ENCODE measurements at regions not wholly inside any gene's neighbourhood (a gene's known extent, or its start where the extent isn't known, plus 50 kb on each side); places are given as distances from the start of the nearest gene placed in this dataset.

DNA sequence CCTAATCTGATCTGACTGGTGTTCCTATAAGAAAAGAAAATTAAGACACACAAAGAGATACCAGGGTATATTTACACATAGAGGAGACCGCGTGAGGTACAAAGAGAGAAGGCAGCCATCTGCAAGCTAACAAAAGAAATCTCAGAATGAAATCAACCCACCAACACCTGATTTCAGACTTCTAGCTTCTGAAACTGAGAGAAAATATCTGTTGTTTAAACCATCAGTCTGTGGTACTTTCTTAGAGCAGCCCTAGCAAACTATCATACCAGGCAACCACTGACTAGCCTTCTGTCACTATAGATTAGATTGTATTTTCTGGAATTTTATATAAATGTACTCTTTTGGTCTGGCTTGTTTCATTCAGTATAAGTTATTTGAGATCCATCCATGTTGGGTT, 779.3 kb upstream of the ACO1 start:
- Histone ChIP-seq H3K4me2 (ENCODE audit: low read length) (no peak overlapping the region), H3K4me1 (ENCODE audit: control insufficient read depth in 1 of 2, insufficient read depth in 2 of 2, low read length in 2 of 2) (no peaks in the 10 kb centered on the region), H2AFZ (ENCODE audit: low read depth, low read length, poor library complexity, severe bottlenecking) (no peak overlapping the region), H3K27me3 (ENCODE audit: insufficient read depth, low read length) (no peaks in the 10 kb centered on the region), H3K79me2 (ENCODE audit: insufficient read depth, low read length) (no peaks in the 10 kb centered on the region), H3K9me3 (ENCODE audit: control insufficient read depth in 1 of 2, insufficient read depth in 1 of 2, low read depth in 1 of 2, low read length in 2 of 2) (no peaks in the 10 kb centered on the region), H4K20me1 (ENCODE audit: insufficient read depth) (no peaks in the 10 kb centered on the region), H3K27ac (ENCODE audit: low read depth, low read length) (no peak overlapping the region), H3K9ac (ENCODE audit: low read length) (no peak overlapping the region), H3K36me3 (ENCODE audit: control insufficient read depth in 1 of 2, insufficient read depth in 2 of 2, low read length in 2 of 2) (no peaks in the 10 kb centered on the region), H3K9me2 (ENCODE audit: insufficient read depth) (no peaks in the 10 kb centered on the region), H3K4me3 (replicated peaks in 1 of 2; ENCODE audit: low read depth in 1 of 2, low read length in 2 of 2) (no peak overlapping the region)
- ChIA-PET POLR2A (no interaction called here), CTCF (no interaction called here), RAD21 (ENCODE audit: low non-redundant PET in 1 of 2, low total read pairs in 2 of 2, uncharacterized antibody in 2 of 2, unreplicated experiment in 2 of 2) (no interaction called here)
- DNase-seq (ENCODE audit: low read depth, low spot score) (no peak), ATAC-seq (no peak)
- BruUV-seq (replicated peaks) = no TSS peak
- no peak for TF ChIP-seq JUND (IDR thresholded peaks at IDR 0.05)
- TF ChIP-seq ELF1 (IDR thresholded peaks at IDR 0.05; ENCODE audit: borderline replicate concordance, low read depth) = no peak
- no peak for TF ChIP-seq EZH2phosphoT487 (IDR thresholded peaks at IDR 0.05; ENCODE audit: borderline replicate concordance)
- TF ChIP-seq ZFX (IDR thresholded peaks at IDR 0.05) = no peak
- TF ChIP-seq RAD21 (IDR thresholded peaks at IDR 0.05; ENCODE audit: low read depth) = no peak
- no peak for TF ChIP-seq SIN3A (IDR thresholded peaks at IDR 0.05; ENCODE audit: low read depth)
- TF ChIP-seq, protein P1, sequence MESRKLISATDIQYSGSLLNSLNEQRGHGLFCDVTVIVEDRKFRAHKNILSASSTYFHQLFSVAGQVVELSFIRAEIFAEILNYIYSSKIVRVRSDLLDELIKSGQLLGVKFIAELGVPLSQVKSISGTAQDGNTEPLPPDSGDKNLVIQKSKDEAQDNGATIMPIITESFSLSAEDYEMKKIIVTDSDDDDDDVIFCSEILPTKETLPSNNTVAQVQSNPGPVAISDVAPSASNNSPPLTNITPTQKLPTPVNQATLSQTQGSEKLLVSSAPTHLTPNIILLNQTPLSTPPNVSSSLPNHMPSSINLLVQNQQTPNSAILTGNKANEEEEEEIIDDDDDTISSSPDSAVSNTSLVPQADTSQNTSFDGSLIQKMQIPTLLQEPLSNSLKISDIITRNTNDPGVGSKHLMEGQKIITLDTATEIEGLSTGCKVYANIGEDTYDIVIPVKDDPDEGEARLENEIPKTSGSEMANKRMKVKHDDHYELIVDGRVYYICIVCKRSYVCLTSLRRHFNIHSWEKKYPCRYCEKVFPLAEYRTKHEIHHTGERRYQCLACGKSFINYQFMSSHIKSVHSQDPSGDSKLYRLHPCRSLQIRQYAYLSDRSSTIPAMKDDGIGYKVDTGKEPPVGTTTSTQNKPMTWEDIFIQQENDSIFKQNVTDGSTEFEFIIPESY (IDR thresholded peaks at IDR 0.05; ENCODE audit: extremely low read depth, insufficient replicate concordance, low read length) = no peak
- no peak for TF ChIP-seq POLR2AphosphoS5 (IDR thresholded peaks at IDR 0.05; ENCODE audit: low read depth, low read length)
- TF ChIP-seq, protein P2, sequence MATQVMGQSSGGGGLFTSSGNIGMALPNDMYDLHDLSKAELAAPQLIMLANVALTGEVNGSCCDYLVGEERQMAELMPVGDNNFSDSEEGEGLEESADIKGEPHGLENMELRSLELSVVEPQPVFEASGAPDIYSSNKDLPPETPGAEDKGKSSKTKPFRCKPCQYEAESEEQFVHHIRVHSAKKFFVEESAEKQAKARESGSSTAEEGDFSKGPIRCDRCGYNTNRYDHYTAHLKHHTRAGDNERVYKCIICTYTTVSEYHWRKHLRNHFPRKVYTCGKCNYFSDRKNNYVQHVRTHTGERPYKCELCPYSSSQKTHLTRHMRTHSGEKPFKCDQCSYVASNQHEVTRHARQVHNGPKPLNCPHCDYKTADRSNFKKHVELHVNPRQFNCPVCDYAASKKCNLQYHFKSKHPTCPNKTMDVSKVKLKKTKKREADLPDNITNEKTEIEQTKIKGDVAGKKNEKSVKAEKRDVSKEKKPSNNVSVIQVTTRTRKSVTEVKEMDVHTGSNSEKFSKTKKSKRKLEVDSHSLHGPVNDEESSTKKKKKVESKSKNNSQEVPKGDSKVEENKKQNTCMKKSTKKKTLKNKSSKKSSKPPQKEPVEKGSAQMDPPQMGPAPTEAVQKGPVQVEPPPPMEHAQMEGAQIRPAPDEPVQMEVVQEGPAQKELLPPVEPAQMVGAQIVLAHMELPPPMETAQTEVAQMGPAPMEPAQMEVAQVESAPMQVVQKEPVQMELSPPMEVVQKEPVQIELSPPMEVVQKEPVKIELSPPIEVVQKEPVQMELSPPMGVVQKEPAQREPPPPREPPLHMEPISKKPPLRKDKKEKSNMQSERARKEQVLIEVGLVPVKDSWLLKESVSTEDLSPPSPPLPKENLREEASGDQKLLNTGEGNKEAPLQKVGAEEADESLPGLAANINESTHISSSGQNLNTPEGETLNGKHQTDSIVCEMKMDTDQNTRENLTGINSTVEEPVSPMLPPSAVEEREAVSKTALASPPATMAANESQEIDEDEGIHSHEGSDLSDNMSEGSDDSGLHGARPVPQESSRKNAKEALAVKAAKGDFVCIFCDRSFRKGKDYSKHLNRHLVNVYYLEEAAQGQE (IDR thresholded peaks at IDR 0.05; ENCODE audit: low read depth) = no peak
- no peak for TF ChIP-seq SP1 (IDR thresholded peaks at IDR 0.05; ENCODE audit: low read depth)
- no peak for TF ChIP-seq CEBPB (IDR thresholded peaks at IDR 0.05; ENCODE audit: low read depth)
- TF ChIP-seq EGR1 (IDR thresholded peaks at IDR 0.05; ENCODE audit: low read depth) = no peak
- intact Hi-C loops (cut with micrococcal nuclease) = no loop called here
